HG02884 (cell line): ENCODE measurements at regions not wholly inside any gene's neighbourhood (a gene's known extent, or its start where the extent isn't known, plus 50 kb on each side); places are given as distances from the start of the nearest gene placed in this dataset.

ENCODE experiments used
- ATAC-seq: cut with Tn5 transposase; IDR thresholded peaks from one replicate; pipeline ENCODE4 v1.9.1; 2021; ENCODE audit warnings: mild to moderate bottlenecking, moderate library complexity; ENCODE audit not compliant: unreplicated experiment

DNA sequence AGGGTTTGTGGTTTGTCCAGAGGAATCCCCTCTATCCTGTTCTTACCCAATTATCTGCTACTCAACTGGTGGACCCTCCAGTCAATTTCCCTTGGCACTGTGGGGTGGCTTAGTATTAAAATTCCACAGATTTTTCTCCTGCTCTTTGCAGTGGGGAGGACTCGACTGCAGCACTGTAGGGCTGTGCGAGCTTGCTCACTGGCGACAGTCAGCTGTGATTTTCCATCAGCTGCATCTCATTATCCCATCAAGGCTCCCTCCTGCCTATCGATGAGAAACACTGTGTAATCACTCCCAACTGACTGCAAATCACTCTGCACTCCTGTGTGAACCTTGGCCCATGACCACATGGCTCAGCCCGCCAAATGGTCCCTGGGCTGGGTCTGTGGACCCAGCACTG lies 90.5 kb upstream of the MAF start:
- ATAC-seq, result no peak

DNA sequence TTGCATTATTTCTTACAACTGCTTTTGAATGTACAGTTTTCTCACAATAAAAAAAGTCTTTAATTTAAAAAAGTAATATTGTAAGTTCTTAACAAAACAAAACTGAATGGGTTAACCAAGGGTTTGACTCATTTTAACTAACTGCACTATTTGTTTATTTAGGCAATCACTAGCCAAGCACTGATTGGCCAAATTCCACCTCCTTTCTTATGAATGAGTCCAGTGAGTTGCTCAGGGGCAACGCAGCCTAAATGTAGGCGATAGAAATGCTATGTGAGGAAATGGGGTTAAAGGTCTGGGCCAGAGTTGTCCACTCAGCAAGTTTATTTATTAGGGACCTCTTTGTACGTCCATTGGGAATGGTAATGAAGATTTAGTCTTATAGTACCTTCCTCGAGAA lies 89.6 kb upstream of the MAF start:
- ATAC-seq, result no peak

DNA sequence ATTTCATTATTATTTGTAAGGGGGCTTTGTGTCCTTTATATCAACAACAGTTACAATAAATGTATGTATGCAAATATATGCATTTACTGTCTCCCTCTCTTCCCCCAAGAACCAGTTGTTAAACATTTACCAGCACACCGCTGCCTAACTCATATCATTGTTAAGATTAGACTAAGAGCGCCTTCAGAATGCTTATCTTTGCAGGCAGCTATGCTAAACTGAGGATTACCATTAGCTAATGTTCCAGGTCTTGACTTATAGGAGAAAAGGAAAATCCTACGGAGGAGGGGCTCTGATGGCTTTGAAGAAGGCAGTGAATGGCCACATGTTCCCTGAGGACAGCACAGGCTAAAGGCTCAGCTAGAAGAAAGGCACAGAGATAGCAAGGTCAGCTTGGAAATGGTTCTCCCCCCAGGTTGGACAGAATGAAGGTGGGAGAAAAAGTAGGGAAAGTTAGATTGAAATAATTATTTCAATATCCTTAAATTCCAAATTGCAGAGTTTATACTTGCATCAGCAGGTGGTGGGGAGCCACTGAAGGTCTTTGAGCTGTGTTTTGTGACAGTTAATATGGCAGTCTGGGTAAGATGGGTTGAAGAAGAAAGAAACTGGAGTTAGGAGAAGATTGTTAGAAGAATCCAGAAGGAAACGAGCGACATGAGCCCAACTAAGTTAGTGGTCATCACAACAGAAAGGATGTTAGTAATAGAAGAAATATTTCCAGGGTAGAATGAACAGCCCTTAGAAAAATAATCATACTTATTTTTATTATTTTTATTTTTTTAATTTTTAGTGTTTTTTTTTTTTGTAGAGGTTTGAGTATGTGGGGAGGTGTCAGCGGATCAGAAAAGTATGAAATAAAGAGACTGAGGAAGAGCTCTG lies 87.0 kb upstream of the MAF start:
- no peak for ATAC-seq

DNA sequence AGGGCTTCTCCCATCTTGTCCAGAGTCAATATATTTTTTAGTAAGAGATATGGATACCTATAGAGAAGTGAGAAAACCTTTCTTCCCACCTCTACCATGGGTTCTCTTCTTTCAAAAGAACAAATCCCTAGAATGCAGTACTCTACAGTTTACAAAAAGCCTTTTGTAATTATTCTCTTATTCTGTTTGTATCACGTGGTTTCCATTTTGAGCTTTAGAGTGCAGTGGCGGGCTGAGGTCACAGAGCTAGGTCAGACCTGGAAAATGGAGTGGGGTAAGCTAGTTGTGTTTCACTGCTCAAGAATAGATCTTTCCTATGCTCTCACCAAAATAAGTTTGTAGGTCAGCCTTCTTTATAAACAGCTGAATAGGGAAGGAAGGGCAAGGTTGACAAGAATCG lies 85.3 kb upstream of the MAF start:
- no peak for ATAC-seq

DNA sequence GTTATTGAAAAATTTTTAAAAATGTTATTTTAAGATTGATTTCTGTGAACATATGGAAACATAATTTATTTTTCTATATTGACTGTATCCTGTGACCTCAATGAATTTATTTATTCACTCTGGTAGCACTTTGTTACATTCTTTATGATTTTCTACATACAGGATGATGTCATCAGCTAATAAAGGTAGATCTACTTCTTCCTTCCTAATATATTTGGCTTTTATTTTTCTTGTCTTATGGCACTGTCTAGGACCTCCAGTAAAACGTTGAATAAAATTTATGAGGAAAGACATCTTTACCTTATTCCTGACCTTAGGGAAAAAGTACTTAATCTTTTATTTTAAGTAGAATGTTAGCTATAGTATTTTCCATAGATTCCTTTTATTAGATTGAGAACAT lies 78.8 kb upstream of the MAF start:
- ATAC-seq, result no peak

DNA sequence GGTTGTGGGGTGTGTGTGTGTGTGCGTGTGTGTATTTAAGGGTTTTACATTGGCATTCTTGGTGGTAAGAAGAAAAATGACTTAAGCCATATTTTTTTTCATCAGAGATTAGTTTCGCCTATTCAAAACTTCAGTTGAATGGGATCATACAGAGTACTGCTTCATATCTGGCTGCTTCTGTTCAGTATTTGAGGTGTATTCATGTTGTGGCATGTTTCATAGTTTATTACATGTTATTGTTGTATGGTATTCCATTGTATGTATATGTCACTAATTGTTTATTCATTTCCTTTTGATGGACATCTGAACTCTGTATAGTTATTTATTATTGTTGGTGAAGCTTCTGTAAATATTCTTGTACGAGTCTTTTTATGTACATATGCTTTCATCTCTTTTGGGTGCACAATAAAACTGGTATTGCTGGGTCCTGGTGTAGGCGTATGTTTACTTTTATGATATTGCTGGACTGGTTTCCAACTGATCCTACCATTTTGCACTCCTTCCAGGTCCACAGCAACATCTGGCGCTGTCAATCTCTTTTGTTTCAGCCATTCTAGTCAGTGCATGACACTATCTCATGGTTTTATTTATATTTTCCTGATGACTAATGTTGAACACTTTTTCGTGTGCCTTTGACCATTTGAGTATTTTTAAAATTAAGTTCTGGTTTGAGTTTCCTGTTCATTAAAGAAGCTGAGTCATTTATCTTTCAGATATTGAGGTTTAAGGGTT lies 77.4 kb upstream of the MAF start:
- no peak for ATAC-seq

DNA sequence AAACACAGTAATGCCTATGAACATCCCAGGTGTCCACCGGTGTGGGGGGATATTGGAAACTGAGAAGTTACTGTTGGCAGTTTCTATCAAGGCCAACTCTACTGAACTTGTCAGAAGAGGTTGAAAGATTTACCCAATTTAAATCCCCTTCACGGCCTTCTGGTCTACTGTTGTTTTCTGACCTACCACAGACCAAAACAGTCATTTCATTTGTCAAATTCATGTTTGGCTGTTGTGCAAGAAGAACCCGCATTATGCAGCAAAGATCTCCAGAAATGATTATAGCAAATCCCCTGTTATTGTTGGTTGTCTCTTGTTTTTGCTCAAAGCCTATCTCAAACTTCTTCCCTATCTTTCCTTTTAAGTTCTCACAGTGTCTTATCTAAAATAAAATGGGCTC lies 73.1 kb upstream of the MAF start:
- ATAC-seq, result no peak

DNA sequence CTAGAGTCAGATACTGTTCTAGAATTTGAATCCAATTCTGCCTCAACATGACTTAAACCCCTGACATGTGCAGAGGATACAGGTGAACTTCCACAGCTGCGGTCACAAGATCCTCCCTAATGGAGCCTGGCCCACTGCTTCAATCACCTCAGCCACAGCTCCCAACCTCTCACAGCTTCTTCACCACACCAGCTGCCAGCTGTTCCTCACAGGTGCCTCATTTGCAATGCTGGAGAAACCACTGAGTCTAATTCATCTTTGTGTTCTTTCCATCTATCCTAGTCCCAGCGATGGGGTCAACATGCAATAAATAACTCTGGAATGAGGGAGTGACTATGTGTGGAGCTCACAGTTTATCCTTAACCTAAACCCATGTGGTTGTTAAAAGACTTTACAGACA lies 72.0 kb upstream of the MAF start:
- ATAC-seq, result no peak

DNA sequence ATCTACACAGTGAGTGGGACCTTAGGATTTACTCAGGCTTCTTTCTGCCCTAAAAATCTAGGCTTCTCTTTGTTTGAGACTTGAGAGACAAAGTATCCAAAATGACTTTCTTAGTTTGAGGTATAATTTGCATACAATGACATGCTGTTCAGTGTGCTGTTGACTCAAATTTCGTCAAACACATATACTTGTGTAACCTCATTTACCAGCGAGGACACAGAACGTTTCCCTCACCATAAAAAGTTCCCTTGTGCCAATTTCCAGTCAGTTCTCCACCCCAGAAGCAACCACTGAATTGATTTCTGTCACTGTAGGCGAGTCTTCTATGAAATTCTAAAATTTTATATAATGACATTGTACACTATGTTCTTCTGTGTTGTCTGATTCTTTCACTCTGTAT lies 68.0 kb upstream of the MAF start:
- no peak for ATAC-seq

DNA sequence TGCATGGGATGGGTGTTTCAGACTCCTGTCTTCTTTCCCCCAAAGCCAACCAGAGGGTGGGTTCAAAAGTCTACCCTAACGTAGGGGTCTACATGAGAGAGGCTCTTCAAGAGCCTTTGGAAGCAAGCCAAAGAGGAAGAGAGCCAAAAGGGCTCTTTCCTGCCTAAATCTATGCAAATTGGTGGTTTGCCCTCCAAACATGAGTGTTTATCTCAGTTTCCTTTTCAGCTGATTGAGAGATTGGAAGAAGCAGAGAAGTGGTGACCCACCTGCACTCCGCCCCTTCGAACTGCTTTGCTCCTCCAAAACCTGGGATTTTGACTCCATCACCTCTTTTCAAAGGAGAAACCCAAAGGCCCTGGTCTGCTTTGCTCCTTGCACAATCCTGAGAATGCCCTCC lies 65.4 kb upstream of the MAF start:
- no peak for ATAC-seq

DNA sequence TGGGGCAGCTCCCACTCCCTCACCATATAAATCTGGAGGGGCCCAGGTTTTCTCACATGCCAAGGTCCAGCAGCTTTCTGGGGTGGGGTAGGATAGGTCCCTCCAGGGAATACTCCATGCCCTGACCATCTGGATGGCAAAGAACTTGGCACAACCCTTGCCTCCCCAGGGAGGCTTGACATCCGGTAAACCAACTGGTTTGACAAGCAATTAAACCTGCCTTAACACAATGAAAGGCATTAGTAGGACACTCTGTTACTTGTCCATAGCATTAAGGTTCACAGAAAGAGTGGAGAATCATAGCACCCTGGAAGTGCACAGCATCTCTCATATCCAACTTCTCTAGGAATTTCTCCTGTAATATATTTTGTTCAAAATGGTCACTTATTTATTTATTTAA lies 63.9 kb upstream of the MAF start:
- ATAC-seq, result no peak

DNA sequence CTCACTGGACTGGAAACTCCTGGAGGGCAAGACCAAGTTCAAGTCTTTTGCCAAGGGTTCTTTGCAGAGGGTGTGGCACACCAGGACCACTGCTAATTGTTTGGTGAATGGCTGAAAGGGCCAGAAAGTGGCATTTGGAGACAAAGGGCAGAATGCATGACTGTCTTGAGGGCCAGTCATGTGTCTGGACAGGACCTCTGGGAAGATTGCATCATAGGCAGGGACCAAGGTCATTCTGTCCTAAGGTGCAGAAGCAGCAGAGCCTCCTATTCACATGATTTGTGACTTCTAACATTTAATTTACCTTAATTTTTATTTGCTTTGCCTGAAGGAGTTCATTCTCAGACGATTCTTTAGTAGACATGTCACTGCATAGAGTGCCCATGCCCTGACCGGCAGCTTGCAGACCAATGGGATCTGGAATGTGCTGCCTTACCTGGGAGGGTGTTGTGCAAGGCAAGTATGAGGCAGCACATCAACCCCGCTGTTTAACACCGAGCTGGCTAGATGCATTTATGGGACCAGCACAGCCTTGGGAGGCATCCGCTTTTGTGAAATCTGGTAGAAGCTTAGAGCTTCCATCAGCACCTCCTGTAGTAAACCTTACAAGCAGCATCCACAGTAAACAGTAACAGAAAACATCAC lies 62.3 kb upstream of the MAF start:
- ATAC-seq, result no peak

DNA sequence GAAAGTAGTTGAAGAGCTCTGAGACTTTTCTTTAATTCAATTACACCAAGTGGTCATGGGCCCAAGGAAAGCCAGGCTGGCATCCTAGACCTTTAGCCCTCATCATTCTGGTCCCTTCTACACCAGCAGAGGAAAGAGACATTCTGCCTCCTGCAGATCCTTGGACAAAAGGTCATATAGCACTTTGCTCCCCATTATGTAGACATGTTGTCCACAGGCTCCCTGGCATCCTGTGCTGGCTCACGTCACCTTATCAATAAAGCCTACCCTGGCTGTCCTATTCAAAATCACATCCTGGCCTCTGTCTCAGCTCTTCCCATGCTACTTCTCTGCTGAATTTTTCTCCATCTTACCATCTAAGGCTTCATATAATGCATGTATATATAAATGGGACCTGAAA lies 61.6 kb upstream of the MAF start:
- no peak for ATAC-seq

DNA sequence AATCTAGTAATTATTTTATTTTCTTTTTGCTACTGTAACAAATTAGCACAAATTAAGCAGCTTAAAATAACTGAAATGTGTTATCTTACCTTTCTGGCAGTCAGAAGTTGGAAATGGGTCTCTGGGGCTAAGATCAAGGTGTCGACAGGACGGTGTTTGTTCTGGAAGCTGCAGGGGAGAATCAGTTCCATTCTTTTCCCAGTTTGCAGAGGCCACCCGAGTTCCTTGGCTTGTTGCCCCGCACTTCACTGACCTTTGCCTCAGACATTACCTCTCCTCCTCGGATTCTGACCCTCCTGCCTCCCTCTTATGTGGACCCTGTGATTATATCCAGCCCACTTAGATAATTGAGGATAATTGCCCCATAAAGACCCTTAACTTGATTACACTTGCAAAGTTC lies 61.0 kb upstream of the MAF start:
- no peak for ATAC-seq

DNA sequence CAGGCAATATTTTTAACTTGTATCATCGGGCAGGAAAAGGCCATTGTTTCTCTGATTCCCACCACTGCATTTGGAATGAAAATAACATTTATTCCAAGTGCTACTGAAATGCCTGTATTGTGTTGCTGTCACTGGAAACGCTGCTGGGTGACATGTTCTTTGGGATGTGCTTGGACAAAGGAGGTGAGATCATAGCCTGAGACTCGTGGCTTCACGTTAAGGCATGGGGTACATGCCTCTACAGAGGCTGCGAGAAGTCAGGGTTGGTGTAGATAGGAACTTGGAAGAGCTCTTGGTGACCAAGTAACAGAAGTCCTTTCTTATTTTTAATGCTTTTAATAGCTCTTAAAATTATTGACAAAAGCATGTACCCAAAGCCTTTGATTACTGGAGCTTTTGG lies 58.8 kb upstream of the MAF start:
- no peak for ATAC-seq

DNA sequence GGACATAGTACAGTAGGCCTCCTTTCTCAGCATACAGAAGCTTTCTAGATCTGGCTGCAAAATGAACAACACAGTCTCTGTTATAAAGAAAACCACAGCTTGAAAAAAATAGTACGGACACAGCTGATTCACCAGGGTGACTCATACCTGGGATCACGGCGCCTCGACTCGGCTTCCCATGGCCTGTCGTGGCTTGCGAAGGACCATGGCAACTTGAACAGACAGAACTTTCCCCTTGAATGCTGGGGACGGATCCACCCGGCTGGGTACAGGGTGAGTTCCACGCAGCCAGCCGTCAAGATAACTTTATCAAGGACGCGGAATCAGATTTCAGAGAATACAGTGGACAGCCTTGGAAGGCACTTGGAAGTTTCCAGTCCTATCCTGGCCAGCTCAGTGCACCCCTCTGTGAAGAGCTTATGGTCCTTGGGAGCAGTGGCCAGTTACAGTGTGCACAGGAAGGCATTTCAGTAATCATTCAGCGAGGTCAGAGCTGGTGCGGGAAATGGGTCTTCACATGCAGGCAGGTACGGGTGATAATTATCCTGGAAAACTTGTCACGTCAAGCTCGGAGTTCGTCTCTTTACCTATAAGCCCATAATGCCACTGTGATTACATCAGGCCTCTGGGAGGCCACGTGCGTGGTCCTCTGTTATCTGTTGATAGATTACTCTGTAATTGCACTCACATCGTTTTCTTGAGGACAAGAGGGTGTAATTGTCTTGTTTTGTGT lies 57.9 kb upstream of the MAF start:
- ATAC-seq, result no peak

DNA sequence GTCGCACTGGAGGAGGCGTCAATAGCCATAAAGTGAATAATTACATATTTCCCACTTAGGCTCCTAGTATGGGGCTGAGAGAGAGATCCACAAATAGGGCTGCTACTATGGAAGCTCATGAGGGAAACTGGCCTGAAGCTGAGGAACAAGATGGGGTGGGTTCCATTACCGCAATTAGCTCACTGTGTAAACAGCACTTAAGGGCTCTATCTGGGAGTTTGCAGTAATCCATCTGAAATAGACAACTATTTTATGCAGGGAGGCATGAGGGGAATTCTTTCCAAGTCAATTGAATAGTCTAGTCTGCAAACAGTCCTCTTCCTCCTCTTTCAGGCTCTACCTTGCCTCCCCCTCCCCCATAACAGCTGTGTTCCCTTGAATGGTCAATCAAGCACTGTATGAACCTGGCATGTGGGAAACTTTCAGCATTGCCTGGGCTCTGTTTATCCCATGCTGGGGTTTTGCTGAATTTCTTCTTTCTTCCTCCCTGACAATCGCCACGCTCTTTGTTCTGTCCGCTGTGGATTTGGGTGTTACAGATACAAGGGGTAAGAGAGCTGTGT lies 56.1 kb upstream of the MAF start:
- no peak for ATAC-seq

DNA sequence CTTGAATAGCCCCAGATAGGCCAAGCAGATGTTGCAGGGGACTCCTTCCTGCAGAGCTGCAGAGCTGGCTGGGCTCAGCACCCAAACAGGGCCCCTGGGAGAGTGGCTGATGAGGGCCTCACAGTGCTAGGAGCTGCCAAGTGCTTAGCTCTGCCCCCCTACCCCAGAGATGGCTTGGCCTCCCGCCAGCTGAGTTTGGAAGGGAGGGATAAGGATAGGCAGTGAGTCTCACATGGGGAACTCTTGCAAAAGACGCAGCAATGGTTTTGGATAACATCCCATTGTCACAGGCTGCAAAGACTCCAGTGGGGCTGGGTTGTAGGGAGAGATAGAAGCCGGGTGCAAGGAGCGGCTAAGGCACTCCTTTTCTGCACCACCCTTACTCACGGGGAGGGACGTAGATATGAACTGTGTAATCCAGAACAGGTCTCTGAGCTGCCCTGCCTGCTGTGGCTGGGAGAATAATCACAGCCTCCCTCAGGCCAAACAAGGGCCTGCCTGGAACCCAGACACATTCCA lies 52.9 kb upstream of the MAF start:
- ATAC-seq, result no peak

DNA sequence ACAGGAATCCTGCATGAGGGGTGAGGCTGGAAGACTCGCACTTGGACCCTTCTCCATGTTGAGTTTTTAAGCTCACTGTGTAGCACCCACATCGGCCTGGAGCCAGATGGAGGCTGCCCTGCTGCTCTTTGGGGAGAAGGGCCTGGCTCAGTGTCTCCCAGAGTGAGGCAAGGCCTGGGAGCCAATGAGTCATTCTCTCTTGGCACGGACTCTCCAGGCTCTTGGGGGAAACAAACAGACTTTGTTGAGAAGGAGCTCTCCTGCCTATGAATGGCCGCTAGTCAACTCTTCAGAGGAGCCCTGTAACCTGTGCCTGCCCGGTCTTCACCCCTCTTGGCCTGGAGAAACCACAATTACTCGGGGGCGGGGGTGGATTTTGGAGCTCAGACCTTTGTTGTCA lies 50.8 kb upstream of the MAF start:
- ATAC-seq, result no peak
